Vagina (tissue), 2 donors: ENCODE measurements at regions not wholly inside any gene's neighbourhood (a gene's known extent, or its start where the extent isn't known, plus 50 kb on each side); places are given as distances from the start of the nearest gene placed in this dataset.

Experiments
- CTCF ChIP-seq, 3 experiments: fragments of 450-650 bp in 2 of 3; fragments of 200-600 bp in 1 of 3; sonication (generic) in 1 of 3; IDR thresholded peaks; one replicate each; pipeline ENCODE4 v1.5.1; 2017 to 2019; ENCODE audit warnings: antibody characterized with exemption in 3 of 3, mild to moderate bottlenecking in 2 of 3, moderate library complexity in 2 of 3
- POLR2A ChIP-seq, 2 donors: fragments of 450-650 bp; IDR thresholded peaks; one replicate each; pipeline ENCODE4 v1.6.1; 2017; ENCODE audit warnings: antibody characterized with exemption in 2 of 2, mild to moderate bottlenecking in 2 of 2, moderate library complexity in 2 of 2
- POLR2AphosphoS5 ChIP-seq, 2 donors: sonication (generic); formaldehyde crosslinking; IDR thresholded peaks; one replicate each; pipeline ENCODE4 v1.9.0; 2017; ENCODE audit warnings: antibody characterized with exemption in 2 of 2, mild to moderate bottlenecking in 2 of 2, low read depth in 1 of 2; ENCODE audit not compliant: insufficient read depth in 1 of 2

- TF ChIP-seq POLR2A (IDR thresholded peaks at IDR 0.05) (no peak), CTCF (IDR thresholded peaks at IDR 0.05) (no peak), POLR2AphosphoS5 (IDR thresholded peaks at IDR 0.05; ENCODE audit: insufficient read depth in 1 of 2, low read depth in 1 of 2) (no peak)
Observed at GRCh38 chrX:114166601-114167000, 417.3 kb upstream of the HTR2C start.
